HK-2 (cell line): ENCODE measurements at regions not wholly inside any gene's neighbourhood (a gene's known extent, or its start where the extent isn't known, plus 50 kb on each side); places are given as distances from the start of the nearest gene placed in this dataset.

Source experiments
- DNase-seq: peaks from one replicate; pipeline ENCODE4 v3.0.0-alpha.2; 2018; ENCODE audit not compliant: unreplicated experiment

- no peak for DNase-seq
These were observed 510.9 kb downstream of the TXNL1 start for GRCh38 chr18:56127322-56128099.

GRCh38 chr18:56124186-56124585 is 514.2 kb downstream of the TXNL1 start:
- DNase-seq = no peak

GRCh38 chr18:56121669-56122068 is 516.7 kb downstream of the TXNL1 start:
- no peak for DNase-seq

- DNase-seq = no peak
These were observed 517.6 kb downstream of the TXNL1 start for GRCh38 chr18:56120782-56121181.

- DNase-seq = no peak
These were observed 518.7 kb downstream of the TXNL1 start for GRCh38 chr18:56119681-56120080.

- DNase-seq = no peak
These were observed 520.0 kb downstream of the TXNL1 start for GRCh38 chr18:56118422-56118821.

GRCh38 chr18:56115071-56116015 is 523.0 kb downstream of the TXNL1 start:
- no peak for DNase-seq

GRCh38 chr18:56112984-56113383 is 525.0 kb upstream of the TCF4 start:
- no peak for DNase-seq

- DNase-seq = no peak
These were observed 524.2 kb upstream of the TCF4 start for GRCh38 chr18:56112013-56112749.

GRCh38 chr18:56109757-56110156 is 521.8 kb upstream of the TCF4 start:
- no peak for DNase-seq

- DNase-seq = no peak
These were observed 520.7 kb upstream of the TCF4 start for GRCh38 chr18:56108478-56109367.

GRCh38 chr18:56107821-56108477 is 520.0 kb upstream of the TCF4 start:
- DNase-seq = no peak

GRCh38 chr18:56100090-56100722 is 512.2 kb upstream of the TCF4 start:
- DNase-seq = no peak

GRCh38 chr18:56097621-56098020 is 509.6 kb upstream of the TCF4 start:
- DNase-seq = no peak

GRCh38 chr18:56096861-56097260 is 508.9 kb upstream of the TCF4 start:
- DNase-seq = no peak

GRCh38 chr18:56089612-56090258 is 501.7 kb upstream of the TCF4 start:
- DNase-seq = no peak

GRCh38 chr18:56086786-56087185 is 498.8 kb upstream of the TCF4 start:
- DNase-seq = no peak

GRCh38 chr18:56086176-56086575 is 498.2 kb upstream of the TCF4 start:
- no peak for DNase-seq

GRCh38 chr18:56085551-56085950 is 497.6 kb upstream of the TCF4 start:
- no peak for DNase-seq
